GM12878 (cell line): ENCODE measurements at regions not wholly inside any gene's neighbourhood (a gene's known extent, or its start where the extent isn't known, plus 50 kb on each side); places are given as distances from the start of the nearest gene placed in this dataset.

Experiments
- ATAC-seq: fragments of 200-7000 bp; cut with Tn5 transposase; 3 replicates; pipeline ENCODE4 v1.9.1; 2020; ENCODE audit warnings: mild to moderate bottlenecking, moderate library complexity
- BruUV-seq: library from RNA; stranded (reverse); fragments of 400-500 nt; replicated peaks from 2 replicates; lab custom pipeline; 2021; lab: Mats Ljungman, UMichigan
- CTCF ChIA-PET: fragments of 300-600 bp; sonication (Branson Sonifier 250); formaldehyde crosslinking; extraction: SDS; loops from one replicate; lab custom pipeline; 2021; ENCODE audit warnings: inconsistent platforms; lab: Yijun Ruan, JAX
- POLR2A ChIA-PET: fragments of 350-600 bp; formaldehyde crosslinking; extraction: SDS; loops from one replicate; lab custom pipeline; 2021; ENCODE audit warnings: inconsistent platforms; lab: Charles Lee
- RAD21 ChIA-PET: fragments of 300-600 bp; sonication (Branson Sonifier 250); formaldehyde crosslinking; loops from one replicate; lab custom pipeline; 2023; ENCODE audit warnings: antibody characterized with exemption; ENCODE audit not compliant: unreplicated experiment; lab: Charles Lee
- SMC1A ChIA-PET: fragments of 300-600 bp; sonication (Branson Sonifier 250); formaldehyde crosslinking; loops from one replicate; lab custom pipeline; 2023; ENCODE audit not compliant: unreplicated experiment, uncharacterized antibody; lab: Charles Lee
- DNase-seq: peaks from one replicate; pipeline ENCODE4 v3.0.0-alpha.2; 2011; ENCODE audit warnings: low read depth, low spot score
- FAIRE-seq: peaks from 3 replicates; lab custom pipeline; 2011; peaks lifted over from hg19 to GRCh38; lab: Jason Lieb, UNC
- H2AFZ ChIP-seq: 2 replicates; pipeline ENCODE4 v1.6.0; 2011; ENCODE audit warnings: low read depth, low read length, control low read depth; ENCODE audit not compliant: control insufficient read depth
- H3K27ac ChIP-seq: 2 replicates; pipeline ENCODE4 v1.5.1; 2011; ENCODE audit warnings: control low read depth; ENCODE audit not compliant: control insufficient read depth, insufficient read depth
- H3K27me3 ChIP-seq, 2 experiments: replicated peaks in 1 of 2; 2 replicates each; pipeline versions ENCODE4 v1.6.0 to v1.6.1; 2011; ENCODE audit warnings: low read length in 1 of 2; ENCODE audit not compliant: control insufficient read depth in 2 of 2, insufficient read depth in 2 of 2
- H3K36me3 ChIP-seq, 2 experiments: 2 replicates each; pipeline ENCODE4 v1.5.1; 2011; ENCODE audit warnings: low read length in 1 of 2; ENCODE audit not compliant: control insufficient read depth in 2 of 2, insufficient read depth in 2 of 2
- H3K4me1 ChIP-seq: 2 replicates; pipeline ENCODE4 v1.6.1; 2011; ENCODE audit warnings: mild to moderate bottlenecking, low read length, moderate library complexity, mixed read lengths; ENCODE audit not compliant: control insufficient read depth, insufficient read depth
- H3K4me2 ChIP-seq: 2 replicates; pipeline ENCODE4 v1.6.0; 2011; ENCODE audit warnings: control low read depth; ENCODE audit not compliant: control insufficient read depth, insufficient read depth
- H3K4me3 ChIP-seq: fragments of 200-600 bp; sonication (generic); 2 replicates; pipeline ENCODE4 v1.5.1; 2016
- H3K79me2 ChIP-seq: 2 replicates; pipeline ENCODE4 v1.6.0; 2011; ENCODE audit warnings: low read length; ENCODE audit not compliant: control insufficient read depth, insufficient read depth
- H3K9ac ChIP-seq: 2 replicates; pipeline ENCODE4 v1.8.0; 2011; ENCODE audit warnings: low read length, control low read depth, mixed read lengths; ENCODE audit not compliant: control insufficient read depth, insufficient read depth
- H3K9me3 ChIP-seq: replicated peaks from 3 replicates; pipeline ENCODE4 v1.5.1; 2011; ENCODE audit warnings: mild to moderate bottlenecking, low read length; ENCODE audit not compliant: control insufficient read depth, insufficient read depth
- H4K20me1 ChIP-seq: 2 replicates; pipeline ENCODE4 v1.6.0; 2011; ENCODE audit not compliant: control insufficient read depth, insufficient read depth
- BCL3 ChIP-seq: IDR thresholded peaks from 2 replicates; pipeline ENCODE4 v1.6.1; 2011; ENCODE audit warnings: borderline replicate concordance, low read depth, mild to moderate bottlenecking, moderate library complexity, low read length; ENCODE audit not compliant: insufficient read depth, poor library complexity, severe bottlenecking
- CBX5 ChIP-seq: sonication (generic); IDR thresholded peaks from 2 replicates; pipeline ENCODE4 v1.6.1; 2016; ENCODE audit warnings: low read depth, moderate library complexity, mild to moderate bottlenecking, inconsistent platforms
- CEBPB ChIP-seq, 2 experiments: fragments of 150-350 bp in 1 of 2; IDR thresholded peaks; 2 replicates each; pipeline ENCODE4 v1.6.1; 2012 to 2014; ENCODE audit warnings: low read depth in 2 of 2, low read length in 2 of 2, borderline replicate concordance in 1 of 2, inconsistent platforms in 1 of 2
- E2F4 ChIP-seq: IDR thresholded peaks from 2 replicates; pipeline ENCODE4 v1.6.1; 2012; ENCODE audit warnings: low read depth, low read length, improper control_type of control experiment
- PML ChIP-seq: IDR thresholded peaks from 2 replicates; pipeline ENCODE4 v1.6.1; 2012; ENCODE audit warnings: low read length, inconsistent platforms
- SMAD1 ChIP-seq: fragments of 450-650 bp; IDR thresholded peaks from 2 replicates; pipeline ENCODE4 v1.6.1; 2018; ENCODE audit warnings: mild to moderate bottlenecking, low read depth; ENCODE audit not compliant: partially characterized antibody
- TCF12 ChIP-seq: IDR thresholded peaks from 2 replicates; pipeline ENCODE4 v1.6.1; 2011; ENCODE audit warnings: low read depth, mild to moderate bottlenecking, low read length
- WGBS: methylation state at CpG from one replicate; pipeline ENCODE4 v1.1.6; 2016; ENCODE audit warnings: low lambda C conversion rate; ENCODE audit not compliant: insufficient replicate concordance, insufficient coverage; ENCODE audit errors: missing lambda C conversion rate; 5-methylcytosine and 5-hydroxymethylcytosine counted together
- in situ Hi-C: fragments of 300-500 bp; cut with MboI; formaldehyde crosslinking; loops from 9 replicates; pipeline ENCODE4 v1.14.3; 2018; ENCODE audit warnings: mixed read lengths
- intact Hi-C: fragments of 100-400 bp; cut with micrococcal nuclease; formaldehyde crosslinking; loops from one replicate; pipeline ENCODE4 v1.14.2; 2022; ENCODE audit not compliant: unreplicated experiment

DNA sequence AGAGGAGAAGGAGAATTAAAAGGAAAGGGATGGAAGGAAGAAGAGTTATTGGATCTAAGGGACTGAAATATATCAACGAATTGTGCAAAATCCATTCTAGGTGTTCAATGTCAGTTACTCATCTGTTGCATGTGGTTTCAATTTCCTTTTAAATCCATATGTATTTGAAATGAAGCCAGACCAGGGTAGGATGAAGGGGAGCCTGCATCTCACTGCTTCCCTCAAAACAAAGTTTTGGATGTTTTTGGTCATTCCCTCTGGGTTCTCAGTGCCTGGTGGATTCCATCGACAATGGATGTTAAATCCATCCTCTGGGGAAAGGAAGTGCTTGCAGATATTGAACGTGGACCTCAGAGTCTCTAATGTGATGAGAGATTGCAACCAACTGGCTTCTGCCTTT lies 103.5 kb upstream of the XYLT1 start (continued):
- TF ChIP-seq CBX5 = no peak
- no peak for TF ChIP-seq CEBPB (IDR thresholded peaks at IDR 0.05; ENCODE audit: borderline replicate concordance in 1 of 2, low read depth in 2 of 2, low read length in 2 of 2)
- TF ChIP-seq BCL3 = no peak
- no peak for TF ChIP-seq PML
- no peak for TF ChIP-seq SMAD1
- TF ChIP-seq E2F4 = no peak

- H3K36me3 ChIP-seq = no peaks in the 10 kb centered on the region
- CTCF ChIA-PET = interaction anchor here (4.1 kb wide), 1 partner anchor 7 kb away, joined by 31 read pairs; no protein-coding TSS in a partner anchor
- no peak for TF ChIP-seq TCF12
- TF ChIP-seq, all 136 proteins: peak for 0
- intact Hi-C loops (no loop called here), in situ Hi-C loops (loop anchor here (25.0 kb wide), 1 partner anchor 1190 kb away; no protein-coding TSS in a partner anchor)
- ChIA-PET SMC1A (no interaction called here), RAD21 (no interaction called here), POLR2A (no interaction called here)
- Histone ChIP-seq H3K27ac (no peak overlapping the region), H2AFZ (no peak overlapping the region), H3K79me2 (no peaks in the 10 kb centered on the region), H3K9ac (no peak overlapping the region), H3K4me2 (no peak overlapping the region), H3K27me3 (no peaks in the 10 kb centered on the region; a peak in 1 of 4 replicates), H3K9me3 (no peaks in the 10 kb centered on the region), H4K20me1 (no peaks in the 10 kb centered on the region), H3K4me1 (no peaks in the 10 kb centered on the region), H3K4me3 (no peak overlapping the region)
- DNase-seq (no peak), ATAC-seq (no peak), FAIRE-seq (no peak)
- 22% methylated on average over 1 of the region's 1 CpG for WGBS
- BruUV-seq = no TSS peak
These were observed 101.4 kb upstream of the XYLT1 start for GRCh38 chr16:17572145-17572544.
